ENCODE measurements at regions not wholly inside any gene's neighbourhood (a gene's known extent, or its start where the extent isn't known, plus 50 kb on each side); places are given as distances from the start of the nearest gene placed in this dataset.

- TF ChIP-seq MAZ (IDR thresholded peaks at IDR 0.05; ENCODE audit: borderline replicate concordance, low read depth, low read length), result no peak
- TF ChIP-seq CHD2 (IDR thresholded peaks at IDR 0.05; ENCODE audit: low read length, partially characterized antibody), result no peak
- no peak for TF ChIP-seq ELK1 (IDR thresholded peaks at IDR 0.05; ENCODE audit: low read depth, low read length)
Measured at GRCh38 chr5:61886214-61886613, 419.8 kb upstream of the KIF2A start (continued).

DNA sequence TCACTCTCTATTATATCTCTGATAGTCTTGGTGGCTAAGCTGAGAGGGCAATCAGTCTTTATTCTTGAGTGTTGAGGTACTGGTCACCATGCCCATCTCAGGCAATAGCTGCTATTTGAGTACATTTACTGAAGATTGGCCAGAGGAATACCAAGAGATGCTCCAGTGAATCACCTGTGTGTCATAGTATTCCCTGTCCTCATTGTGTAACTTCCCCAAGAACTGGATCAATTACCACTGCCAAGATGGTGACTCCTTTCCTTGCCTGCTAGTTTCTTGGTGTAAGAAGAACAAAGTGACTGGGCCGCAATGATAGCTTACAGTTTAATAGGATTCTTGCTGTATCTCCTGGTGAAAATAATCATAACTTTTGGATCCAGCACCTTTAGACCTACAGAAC is 418.7 kb upstream of the KIF2A start:
- no peak overlapping the region for H3K4me3 ChIP-seq
- no peak for ATAC-seq
- no peak for DNase-seq (ENCODE audit: low read depth in 1 of 2, low spot score in 1 of 2)
- no peaks in the 10 kb centered on the region for H3K4me1 ChIP-seq
- CTCF ChIA-PET, result interaction anchor here (0.5 to 1.3 kb wide), 3 partner anchors 9 to 1366 kb away, joined by 3 read pairs; no protein-coding TSS in a partner anchor
- H3K9me3 ChIP-seq, result no peaks in the 10 kb centered on the region
- no peak overlapping the region for H3K27ac ChIP-seq
- TF ChIP-seq USF2 (IDR thresholded peaks at IDR 0.05) (no peak), JUN (IDR thresholded peaks at IDR 0.05) (no peak), ELK1 (IDR thresholded peaks at IDR 0.05; ENCODE audit: low read depth, low read length) (no peak), MAFK (IDR thresholded peaks at IDR 0.05; ENCODE audit: partially characterized antibody) (no peak), CTCF (IDR thresholded peaks at IDR 0.05) (no peak), ZNF302 (CRISPR knock-in tag; IDR thresholded peaks at IDR 0.05) (no peak)
- TF ChIP-seq, protein P1, sequence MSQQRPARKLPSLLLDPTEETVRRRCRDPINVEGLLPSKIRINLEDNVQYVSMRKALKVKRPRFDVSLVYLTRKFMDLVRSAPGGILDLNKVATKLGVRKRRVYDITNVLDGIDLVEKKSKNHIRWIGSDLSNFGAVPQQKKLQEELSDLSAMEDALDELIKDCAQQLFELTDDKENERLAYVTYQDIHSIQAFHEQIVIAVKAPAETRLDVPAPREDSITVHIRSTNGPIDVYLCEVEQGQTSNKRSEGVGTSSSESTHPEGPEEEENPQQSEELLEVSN (IDR thresholded peaks at IDR 0.05; ENCODE audit: borderline replicate concordance, low read depth), result no peak
- H3K4me2 ChIP-seq, result no peak overlapping the region
- 50% methylated on average over 1 of the region's 1 CpG for WGBS (ENCODE audit: missing lambda C conversion rate)
- POLR2A ChIA-PET, result no interaction called here
- FAIRE-seq, result no peak

- Histone ChIP-seq H3K4me1 (no peaks in the 10 kb centered on the region), H3K9me3 (peaks cover 28% of the 10 kb centered on the region; the same call in 2 of the 3 replicates), H3K4me2 (no peak overlapping the region), H3K27ac (no peak overlapping the region), H3K4me3 (no peak overlapping the region)
- FAIRE-seq (no peak), ATAC-seq (no peak), DNase-seq (ENCODE audit: low read depth in 1 of 2, low spot score in 1 of 2) (no peak)
- ChIA-PET CTCF (no interaction called here), POLR2A (no interaction called here)
- WGBS (ENCODE audit: missing lambda C conversion rate), result 6% methylated on average over 1 of the region's 1 CpG
- TF ChIP-seq TFCP2L1 (CRISPR knock-in tag; IDR thresholded peaks at IDR 0.05) (no peak), ZFP36 (IDR thresholded peaks at IDR 0.05; ENCODE audit: borderline replicate concordance, partially characterized antibody) (no peak), RARB (CRISPR knock-in tag; IDR thresholded peaks at IDR 0.05) (no peak), BCL3 (IDR thresholded peaks at IDR 0.05) (no peak), HOXB5 (CRISPR knock-in tag; IDR thresholded peaks at IDR 0.05) (no peak), ZSCAN20 (CRISPR knock-in tag; IDR thresholded peaks at IDR 0.05) (no peak), CBX2 (IDR thresholded peaks at IDR 0.05; ENCODE audit: borderline replicate concordance, low read depth) (no peak), RNF2 (IDR thresholded peaks at IDR 0.05; ENCODE audit: borderline replicate concordance, low read depth) (no peak), BHLHE40 (IDR thresholded peaks at IDR 0.05; ENCODE audit: low read depth, low read length) (no peak)
Measured at GRCh38 chr5:61894046-61894445, 412.0 kb upstream of the KIF2A start.
